ENCODE measurements at regions not wholly inside any gene's neighbourhood (a gene's known extent, or its start where the extent isn't known, plus 50 kb on each side); places are given as distances from the start of the nearest gene placed in this dataset.
"Not testable (repeated sequence)": the region's sequence is repeated elsewhere in the genome, so short reads cannot be mapped to it uniquely, and the experiment has no call there.

DNA sequence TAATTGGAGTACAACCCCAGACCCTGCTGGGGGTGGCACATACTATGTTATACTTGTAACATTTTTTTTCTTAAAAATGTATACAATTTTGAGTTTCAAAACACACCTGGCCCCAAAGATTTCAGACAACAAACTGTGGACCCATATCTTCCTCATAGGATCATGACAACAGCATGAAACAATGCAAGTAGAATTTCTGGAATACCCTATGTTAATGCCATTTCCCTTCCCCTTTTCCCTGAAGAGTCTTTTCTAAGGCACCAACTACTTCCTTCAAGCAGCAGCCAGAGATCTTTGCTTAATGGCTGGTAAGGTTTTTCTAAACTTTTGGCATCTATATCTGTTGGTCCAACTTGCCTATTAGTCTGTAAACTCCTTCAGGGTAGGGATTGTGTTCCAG lies 99.9 kb upstream of the SERBP1 start:
- no peak for DNase-seq

DNA sequence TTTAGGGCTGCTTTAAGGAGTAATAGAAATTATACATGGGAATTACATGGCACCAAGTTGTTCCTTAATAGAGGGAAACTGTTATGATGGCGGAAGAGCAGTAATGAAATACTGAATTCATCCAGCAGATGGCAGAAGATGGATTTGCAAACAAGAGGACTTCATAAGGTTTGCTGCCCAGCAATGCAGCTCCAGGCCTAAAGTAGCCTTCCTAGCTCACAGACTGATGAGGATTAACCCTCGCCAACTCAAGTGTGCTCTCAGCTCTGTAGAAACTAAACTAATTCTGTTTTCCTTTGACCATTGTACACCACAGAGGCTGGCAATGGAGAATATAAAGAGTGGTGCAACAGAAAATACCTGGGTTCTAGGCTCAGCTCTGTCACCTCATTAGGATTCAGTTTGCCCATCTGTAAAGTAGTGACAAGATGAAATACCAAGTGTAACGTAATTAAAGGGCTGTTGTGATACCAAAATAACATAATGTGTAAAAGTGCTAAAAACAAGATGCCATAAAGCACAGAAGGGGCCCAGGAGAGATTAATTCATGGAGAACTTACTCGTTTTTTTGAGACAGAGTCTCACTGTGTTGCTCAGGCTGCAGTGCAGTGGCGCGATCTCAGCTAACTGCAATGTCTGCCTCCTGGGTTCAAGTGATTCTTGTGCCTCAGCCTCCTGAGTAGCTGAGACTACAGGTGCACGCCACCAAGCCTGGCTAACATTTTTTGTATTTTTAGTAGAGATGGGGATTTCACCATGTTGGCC lies 102.4 kb upstream of the SERBP1 start:
- peak in 5 of 14 donors; percentile 1 to 12 (median 6) for DNase-seq

DNA sequence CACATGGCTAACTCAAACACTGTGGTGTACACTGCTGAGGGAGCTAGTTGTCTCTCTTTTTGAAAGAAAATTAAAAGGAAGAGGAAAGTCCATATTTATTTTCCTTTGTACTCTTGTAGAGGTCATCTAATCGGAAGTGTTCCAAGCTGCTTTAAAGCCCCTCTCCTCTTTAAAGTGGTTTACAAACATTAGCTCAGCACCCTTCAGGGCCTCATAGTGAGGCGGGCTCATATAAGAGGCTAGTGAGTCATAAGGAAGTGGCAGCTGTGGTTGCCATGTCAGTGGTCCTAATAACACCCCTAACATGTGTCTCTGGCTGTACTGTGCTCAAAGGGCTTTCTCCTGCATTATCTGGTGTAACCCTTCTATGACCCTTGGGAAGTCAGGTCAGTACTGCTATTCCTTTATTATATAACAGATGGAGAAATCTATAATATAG lies 104.4 kb upstream of the SERBP1 start:
- DNase-seq: no peak

DNA sequence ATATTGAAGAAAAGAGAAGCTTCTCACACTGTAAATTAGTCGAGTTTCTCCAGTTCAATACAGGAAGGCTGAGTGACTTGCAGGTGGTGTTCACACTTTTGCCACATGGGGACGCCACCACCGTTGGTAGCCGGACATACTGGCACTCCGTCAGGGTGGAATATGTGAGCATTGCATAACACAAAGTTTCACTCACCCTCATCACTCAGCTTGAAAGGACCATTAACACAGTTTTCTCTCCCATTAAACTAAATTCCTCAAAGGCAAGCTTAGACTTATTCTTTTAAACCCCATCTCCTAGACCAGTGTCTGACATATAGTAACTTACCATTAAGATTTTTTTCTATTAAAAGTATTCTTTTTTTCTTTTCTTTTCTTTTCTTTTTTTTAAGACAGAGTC lies 105.3 kb upstream of the SERBP1 start:
- DNase-seq: peak in 6 of 14 donors; percentile 1 to 45 (median 10)

DNA sequence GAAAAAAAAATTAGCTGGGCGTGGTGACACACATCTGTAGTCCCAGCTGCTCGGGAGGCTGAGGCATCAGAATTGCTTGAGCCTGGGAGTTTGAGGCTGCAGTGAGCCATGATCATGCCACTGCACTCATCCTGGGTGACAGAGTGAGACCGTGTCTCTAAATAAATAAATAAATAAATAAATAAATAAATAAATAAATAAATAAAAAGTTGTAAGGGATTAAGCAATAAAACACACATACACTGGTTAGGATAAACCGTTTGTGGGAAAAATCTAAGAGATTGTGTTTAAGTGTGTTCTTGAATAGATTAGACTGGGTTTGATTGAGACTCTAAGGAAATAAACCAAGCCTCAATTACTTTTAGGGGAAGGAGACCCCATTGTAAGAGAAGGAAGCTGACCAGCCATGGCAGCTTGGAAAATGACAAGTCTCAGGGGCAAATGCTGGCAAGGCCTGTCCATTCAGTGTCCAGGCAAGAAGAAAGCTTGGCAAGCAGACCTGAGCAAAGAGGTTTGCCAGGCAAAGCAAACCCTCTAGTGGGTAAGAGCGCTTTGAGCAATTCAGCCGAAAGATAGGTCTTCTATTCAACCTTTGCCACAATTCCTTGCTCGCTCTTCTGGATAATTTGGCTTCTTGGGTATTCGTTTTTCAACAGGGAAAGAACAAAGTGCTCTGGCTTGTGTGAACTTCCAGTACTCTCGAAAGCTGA lies 106.9 kb upstream of the SERBP1 start:
- DNase-seq: peak in 7 of 14 donors; percentile 13 to 49 (median 36)

DNA sequence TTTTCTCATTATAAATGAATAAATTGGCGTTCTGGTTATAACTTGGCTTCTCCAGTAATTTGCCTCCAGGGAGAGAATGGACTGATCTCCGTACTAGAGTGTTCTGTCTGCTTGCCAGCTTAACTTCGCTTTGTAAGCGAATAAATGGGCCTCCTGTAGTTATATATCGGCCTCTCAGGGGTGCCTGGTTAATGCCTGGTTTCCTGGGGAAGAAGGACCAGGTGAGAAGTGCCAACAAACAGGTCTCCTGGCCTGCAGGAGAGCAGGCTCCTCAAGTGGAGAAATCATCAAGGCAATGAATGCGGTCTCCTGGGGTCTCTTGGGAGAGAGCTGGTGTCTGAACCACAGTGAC lies 107.4 kb upstream of the SERBP1 start:
- peak in 2 of 14 donors; percentile 24 to 25 for DNase-seq

DNA sequence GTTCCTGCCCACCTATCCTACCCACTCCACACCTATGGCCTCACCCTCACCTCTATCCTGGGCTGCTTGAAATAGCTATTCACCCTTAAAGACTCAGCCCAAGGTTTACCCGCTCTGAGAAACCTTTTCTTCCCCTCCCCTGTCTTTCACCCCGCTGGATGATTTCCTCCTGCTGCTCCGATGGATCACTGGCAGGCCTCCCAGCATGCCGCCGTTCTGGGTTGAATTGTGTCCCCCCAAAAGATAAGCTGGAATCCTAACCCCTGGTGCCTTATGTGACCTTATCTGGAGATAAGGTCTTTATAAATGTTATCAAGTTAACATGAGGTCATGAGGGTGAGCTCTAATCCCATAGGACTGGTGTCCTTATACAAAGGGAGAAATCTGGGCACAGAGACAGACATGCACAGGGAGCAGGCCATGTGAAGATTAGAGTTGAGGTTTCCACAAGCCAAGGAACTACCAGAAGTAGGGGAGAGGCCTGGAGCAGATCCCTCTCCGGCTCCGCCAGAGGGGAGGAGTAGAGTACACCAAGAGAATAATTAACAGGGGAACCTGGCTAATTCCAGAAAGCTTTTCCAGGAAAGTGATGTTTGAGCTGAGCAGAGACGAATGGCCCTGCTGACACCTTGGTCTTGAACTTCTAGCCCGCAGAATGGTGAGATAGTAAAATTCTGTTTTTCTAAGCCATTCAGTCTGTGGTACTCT lies 110.0 kb upstream of the SERBP1 start:
- no peak for DNase-seq

DNA sequence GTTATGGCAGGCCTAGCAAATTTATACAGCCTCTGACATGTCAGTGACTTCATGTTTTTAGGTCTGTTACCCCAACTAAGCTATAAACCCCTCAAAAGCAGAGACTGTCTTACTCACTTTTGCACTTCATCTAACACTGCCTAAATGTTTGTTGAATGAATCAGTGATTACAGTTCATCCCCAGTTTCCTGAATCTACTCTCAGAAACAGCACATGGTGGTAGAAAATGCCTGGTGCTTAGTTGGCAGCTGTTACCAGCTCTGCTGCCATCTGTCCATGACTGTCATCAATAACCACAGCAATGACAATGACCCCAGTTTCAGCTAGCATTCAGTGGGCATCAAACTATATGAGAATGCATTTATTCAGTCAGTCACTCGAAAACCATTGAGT lies 110.5 kb upstream of the SERBP1 start:
- DNase-seq: no peak

DNA sequence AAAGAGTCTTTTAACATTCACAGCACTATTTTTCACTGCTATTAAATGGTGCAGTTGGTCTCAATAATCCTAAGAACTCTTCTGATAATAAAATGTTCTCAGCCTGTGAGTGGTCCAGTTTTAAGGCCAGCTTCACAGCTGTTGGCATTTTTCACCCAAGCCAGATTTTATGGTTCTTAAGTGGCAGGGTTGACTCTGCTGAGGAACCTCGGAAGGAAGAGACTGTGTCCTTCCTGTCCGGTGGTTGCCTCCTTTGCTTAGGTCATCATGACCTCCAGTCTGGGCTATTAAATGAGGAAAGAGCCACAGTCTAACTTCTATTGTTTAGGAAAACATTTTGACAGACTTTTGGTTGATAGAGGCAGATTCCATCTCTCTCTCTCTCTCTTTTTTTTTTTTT lies 112.5 kb upstream of the SERBP1 start:
- DNase-seq: no peak

DNA sequence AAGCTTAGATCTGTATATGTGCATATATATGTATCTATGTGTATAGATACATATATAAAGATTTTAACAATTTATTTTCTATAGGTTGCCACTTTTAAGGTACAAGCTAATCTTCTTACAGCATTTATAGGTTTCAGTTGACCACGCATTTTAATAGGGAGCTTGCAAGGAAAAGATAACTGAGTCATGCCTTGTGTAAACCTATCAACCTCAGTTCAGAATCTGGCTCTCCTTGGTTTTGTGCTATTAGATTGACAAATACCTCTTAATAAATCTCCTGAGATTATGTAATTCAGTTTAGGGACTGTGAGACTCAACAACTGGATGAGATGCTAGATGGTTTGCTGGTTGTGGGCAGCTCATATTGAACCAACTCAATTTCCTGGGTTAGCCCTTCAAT lies 114.7 kb upstream of the SERBP1 start:
- no peak for DNase-seq

DNA sequence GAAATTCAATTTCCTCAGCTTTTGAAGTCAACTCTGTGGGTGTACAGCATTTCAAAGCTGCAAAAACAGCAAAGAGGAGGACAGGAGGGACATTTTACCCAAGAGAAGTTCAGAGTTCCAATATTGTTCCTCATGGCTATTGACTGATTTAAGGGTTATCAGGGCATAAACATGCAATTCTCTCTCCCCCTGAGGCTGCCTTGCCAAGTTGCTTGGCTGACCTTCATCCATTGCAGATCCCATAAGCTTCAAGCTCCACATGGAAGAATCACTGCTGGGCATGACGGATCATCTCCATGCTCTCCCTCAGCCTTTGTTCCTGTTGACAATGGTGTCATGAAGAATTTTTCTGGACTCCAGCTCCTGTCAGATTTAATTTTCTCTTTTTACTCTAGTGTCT lies 115.2 kb upstream of the SERBP1 start:
- no peak for DNase-seq

DNA sequence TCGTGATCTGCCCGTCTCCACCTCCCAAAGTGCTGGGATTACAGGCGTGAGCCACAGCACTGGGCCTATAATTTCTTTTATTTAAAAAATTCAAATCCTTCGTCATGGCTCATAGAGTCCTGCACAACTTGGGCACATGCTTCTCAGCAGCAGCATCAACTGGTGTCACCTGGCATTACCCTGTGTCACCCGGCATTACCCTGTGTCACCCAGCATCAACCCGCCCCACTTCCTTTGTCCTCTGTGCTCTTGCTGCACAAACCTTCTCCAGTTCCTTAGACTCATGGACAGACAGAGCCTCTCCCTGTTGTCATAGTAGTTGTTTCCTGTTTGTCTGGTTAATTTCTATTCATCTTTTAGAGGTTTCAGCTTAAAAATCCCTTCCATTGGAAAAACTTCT lies 121.2 kb upstream of the SERBP1 start:
- no peak for DNase-seq

DNA sequence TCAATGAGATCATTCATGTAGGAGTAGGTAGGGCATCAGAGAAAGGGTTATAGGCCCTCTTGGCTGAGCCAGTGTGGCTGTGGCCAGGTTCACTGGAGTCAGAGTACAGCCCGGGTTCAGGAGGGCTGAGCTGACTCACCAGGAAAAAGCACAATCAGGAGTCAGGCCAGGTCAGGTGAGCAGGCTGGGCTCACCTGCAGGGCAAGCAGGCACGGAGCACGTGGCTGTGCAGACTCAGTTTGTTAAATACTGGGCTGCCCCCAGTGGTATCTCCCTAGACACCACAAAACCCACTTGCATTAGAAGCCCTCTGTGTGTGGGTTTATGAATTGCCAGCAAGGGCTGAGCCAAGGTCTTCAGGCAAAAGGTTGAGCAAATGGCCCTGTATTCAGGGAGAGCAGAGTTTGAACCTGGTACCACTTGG lies 122.1 kb upstream of the SERBP1 start:
- no peak for DNase-seq

DNA sequence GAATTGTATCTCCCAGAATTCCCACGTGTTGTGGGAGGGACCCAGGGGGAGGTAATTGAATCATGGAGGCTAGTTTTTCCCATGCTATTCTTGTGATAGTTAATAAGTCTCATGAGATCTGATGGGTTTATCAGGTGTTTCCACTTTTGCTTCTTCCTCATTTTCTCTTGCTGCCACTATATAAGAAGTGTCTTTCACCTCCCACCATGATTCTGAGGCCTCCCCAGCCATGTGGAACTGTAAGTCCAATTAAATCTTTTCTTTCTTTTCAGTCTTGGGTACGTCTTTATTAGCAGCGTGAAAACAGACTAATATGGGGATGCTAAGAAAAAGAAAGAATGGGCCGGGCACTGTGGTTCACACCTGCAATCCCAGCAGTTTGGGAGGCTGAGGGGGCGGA lies 124.0 kb upstream of the SERBP1 start:
- DNase-seq: not testable (repeated sequence)

DNA sequence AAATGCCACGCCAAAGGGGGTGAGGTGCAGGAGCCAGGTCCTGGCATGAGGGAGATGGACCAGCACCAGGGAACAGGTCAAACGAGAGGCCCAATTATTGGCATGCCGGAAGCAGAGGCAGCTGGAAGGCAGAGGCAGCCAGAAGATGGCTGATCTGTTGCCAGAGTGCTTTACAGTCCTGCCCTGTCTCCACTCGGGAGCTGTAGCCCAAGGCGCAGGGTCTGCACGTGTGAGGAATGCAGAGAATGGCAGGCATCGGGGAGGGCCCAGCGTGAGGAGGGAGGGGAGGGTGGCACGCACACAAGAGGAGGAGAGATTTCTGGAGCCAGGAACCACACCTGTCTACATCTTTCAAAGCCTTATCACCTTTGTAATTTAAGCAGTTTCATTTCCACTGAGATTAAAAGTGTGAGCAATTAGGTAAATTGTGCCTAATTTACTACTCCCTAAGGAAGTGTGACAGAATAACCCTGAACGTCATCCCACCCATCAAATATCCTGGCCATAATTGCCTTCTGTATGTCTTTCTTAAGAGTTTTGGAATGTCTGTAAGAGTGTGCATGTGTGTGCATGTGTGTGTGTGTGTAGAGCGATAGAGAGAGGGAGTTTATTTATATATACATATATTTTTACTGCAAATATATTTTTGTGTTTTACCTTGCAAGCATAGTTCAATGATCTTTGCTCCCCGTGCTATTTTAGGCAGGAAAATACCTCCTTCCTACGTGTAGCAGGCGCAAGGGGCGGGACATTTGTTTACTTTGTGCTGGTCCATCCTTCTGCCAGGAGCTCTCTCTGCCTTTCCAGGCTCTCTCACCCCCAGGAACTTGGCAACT lies 125.5 kb upstream of the SERBP1 start:
- DNase-seq: peak in 1 of 14 donors; percentile 12

DNA sequence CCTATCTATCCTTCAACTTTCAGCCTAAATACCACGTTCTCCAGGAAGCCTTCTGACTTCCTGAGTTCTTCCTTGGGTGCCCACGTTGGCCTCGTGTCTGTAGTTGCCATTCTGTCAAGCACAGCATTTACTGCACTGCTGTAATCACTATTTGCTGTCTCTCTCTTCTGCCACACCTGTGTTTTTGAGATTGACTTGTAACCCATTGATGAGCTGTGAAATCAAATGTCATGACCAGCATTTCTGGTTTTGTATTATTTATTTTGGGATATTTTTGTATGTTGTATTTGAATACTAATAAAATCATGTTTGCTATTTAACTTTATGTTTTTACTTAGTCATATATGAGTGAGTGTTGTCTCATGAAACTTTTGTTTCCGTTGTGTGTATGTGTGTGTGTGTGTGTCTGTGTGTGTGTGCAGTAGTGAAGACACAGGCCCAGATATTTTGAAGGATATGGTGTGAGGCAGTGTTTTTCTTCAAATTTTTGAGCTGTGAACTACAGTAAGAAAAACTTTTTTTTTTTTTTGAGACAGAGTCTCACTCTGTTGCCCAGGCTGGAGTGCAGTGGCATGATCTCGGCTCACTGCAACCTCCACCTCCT lies 126.2 kb upstream of the SERBP1 start:
- no peak for DNase-seq

DNA sequence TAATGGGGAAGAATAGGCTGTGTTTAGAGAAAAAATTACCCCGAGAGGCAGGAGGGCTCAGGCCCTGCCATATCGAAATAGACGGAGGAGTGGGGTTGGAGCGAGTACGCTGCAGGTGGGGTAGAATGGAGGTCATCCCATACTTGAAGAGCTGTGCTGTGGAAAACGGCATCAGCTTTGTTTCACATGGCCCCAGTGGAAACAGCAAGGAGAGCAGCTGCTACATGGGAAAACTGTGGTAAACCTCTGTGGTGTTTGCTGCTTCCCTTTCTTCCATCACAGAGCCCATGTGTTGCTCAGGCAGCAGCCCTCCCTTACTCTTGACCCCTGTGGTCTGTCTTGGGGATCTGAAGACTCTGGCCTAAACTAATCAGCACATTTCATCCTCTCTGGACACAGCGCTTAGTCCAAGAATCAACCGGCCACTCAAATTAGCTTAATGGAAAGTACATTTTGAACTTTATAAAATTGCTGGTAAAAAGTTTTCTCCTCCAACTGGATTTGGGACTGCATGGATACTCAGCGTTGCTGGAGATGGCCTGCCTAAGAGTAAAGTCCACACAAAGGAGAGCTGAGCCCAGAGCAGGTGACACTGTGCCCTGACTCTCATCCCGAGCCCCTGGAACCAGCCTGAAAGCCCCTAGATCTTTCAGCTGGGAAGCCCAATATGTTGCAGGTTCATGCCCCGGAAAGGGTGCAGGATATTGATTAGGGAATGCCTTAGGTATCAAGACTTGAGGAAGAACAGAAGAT lies 127.1 kb upstream of the GADD45A start:
- no peak for DNase-seq

DNA sequence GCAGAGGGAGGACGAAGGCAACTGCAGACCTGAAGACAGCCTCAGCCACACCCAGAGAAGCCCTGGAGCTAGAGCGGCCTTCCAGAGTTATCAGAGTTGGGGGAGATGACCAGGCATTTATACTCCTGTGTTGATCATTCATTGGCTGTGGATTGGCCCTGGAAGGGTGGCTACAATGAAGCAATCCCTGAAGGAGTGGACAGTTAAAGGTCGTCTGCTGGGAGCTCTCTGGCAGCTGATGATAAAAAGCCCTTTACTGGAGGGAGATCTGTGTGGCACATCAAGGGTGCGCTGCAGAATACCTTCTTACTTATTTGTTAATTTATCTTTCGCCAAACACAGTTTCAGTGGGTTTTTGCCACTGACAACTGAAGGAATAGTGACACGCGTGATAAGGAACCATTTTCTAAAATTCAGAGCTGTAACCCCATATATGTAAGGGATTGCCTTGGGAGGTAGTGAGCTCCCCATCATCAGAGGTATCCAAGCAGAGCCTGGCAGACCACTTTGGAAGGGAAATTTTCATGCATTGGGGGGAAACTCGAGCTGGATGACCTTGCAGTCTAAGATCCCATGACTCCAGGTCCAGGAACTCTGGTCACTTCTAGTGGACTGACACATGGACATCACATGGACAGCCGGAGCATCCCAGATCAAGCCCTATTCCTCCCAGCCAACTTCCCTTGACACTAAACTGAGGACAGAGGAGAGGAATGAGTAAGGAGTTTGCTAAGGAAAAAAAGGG lies 126.4 kb upstream of the GADD45A start:
- no peak for DNase-seq

DNA sequence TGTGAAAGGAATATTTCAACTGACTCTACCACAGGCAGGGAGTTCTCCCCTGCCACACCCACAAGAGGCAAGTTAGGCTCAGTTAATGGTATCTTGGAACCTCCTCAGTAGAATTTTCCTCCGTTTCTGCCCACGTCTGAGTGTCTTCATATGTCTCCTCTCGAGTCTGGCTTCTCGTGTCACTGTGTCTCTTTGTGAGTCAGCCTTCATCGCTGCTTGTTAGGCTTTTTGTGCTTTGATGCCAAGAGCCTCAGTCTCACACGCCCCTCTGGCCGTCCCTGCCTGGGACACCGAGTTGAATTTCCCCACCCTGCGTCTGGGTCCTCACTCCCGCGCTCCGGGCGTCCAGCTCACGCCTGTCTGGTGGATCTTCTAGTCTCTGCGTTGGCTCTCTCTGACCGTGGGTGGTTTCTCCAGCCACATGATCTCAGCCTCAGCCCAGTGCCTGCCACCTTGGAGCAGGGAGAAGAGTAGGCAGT lies 125.7 kb upstream of the GADD45A start:
- DNase-seq: peak in 2 of 14 donors; percentile 6 to 51

DNA sequence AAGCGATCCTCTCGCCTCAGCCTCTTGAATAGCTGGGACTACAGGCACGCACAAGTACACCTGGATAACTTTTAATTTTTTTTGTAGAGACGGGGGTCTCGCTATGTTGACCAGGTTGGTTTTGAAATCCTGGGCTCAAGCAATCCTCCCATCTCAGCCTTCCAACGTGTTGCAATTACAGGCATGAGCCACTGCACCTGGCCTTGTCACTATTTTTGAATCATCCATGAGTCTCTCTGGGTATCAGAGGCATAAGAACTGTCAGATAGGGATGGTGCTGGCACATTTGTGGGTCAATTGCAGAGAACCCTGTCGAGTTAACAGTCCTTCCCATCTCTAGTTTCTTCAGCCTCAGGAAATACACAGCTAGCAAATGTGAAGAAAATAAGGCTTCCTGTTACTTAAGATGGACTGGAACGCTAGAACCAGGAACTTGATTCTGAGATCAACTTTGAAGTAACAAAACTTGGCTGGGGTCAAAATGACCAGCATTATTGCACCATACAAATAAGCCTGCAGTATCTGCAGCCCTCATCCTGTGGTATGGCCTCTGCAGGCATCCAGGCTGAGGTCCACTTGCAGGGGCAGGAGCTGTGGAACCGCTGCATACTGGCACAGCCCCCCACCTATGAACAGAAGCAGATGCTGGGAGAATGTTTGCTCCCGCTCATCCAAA lies 124.3 kb upstream of the GADD45A start:
- no peak for DNase-seq
